ENCODE measurements at regions not wholly inside any gene's neighbourhood (a gene's known extent, or its start where the extent isn't known, plus 50 kb on each side); places are given as distances from the start of the nearest gene placed in this dataset.

DNA sequence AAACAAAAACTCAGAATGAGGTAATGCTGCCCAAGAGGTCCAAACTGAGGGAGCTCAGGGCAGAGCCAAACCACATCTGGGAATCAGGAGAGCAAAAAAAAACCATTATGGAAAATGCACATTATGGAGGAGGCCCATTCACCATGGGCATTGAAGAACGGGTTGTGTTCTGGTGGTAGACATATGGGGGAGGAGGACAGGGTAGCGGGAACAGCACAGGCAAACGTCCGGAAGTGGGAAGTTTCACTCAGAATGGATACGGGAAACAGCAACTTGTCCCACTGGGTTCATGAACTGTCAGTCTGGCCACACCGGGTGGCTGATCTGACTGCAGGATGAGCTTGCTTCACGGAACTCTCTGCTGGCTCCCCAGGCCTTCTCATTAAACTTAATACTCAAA is 139.7 kb downstream of the RRAGC start:
- DNase-seq (ENCODE audit: low read depth in 1 of 2, low spot score in 1 of 2), result no peak

DNA sequence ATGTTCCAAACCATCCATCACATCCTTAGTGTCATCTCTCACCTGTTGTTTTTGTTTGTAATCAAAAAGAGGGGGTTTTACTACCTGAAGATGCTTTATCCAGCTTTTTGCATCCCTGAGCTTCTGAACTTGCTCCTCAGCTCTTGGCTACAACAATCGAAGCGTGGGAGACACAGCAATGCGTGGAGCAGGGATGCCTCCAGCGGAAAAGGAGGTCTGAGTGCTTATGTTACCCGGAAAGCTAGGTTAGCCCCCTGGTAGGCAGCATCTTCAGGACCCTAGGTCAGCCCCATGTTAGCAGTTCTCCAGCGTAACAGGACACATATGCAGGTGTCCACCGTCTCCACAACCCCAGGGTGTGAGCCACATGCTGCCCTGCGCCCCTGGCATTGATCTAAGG is 141.5 kb downstream of the RRAGC start:
- DNase-seq (ENCODE audit: low read depth in 1 of 2, low spot score in 1 of 2), result no peak

DNA sequence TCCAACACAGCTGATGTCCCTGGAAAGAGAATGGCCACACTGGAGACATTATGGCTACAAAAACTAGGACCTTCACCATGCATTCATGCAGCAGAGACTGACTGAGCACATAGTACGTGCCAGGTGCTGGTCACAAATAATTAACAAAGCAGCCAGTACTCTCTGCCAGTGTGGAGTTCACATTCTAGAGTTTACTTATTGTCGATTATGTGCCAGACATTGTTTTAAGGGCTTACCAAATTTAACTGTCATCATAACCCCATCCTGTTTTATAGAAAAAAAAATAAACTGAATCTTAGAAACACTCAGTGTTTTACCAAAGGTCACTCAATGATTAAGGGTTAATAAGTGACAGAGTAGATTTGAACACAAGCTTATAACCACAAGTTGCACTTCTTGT is 143.3 kb downstream of the RRAGC start:
- no peak for DNase-seq (ENCODE audit: low read depth in 1 of 2, low spot score in 1 of 2)

DNA sequence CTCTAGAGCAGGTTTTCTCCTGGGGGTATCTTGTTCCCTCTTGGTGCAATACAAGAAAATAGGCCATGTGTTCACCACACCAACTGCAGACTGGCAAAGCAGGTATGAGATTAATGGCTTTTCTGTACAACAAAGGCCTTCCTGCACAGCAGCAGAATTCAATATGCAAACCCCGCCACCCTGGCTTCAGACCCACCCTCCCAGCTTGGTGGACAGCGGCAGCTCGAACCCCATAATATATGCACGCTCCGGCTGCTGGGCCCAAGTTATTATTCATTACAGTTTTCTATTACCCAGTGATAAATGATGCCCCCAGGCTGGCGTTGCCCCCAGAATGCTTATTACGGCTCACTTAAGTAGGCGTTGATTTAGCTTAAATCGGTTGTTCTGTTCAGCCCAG is 144.2 kb downstream of the RRAGC start:
- DNase-seq (ENCODE audit: low read depth in 1 of 2, low spot score in 1 of 2), result no peak

DNA sequence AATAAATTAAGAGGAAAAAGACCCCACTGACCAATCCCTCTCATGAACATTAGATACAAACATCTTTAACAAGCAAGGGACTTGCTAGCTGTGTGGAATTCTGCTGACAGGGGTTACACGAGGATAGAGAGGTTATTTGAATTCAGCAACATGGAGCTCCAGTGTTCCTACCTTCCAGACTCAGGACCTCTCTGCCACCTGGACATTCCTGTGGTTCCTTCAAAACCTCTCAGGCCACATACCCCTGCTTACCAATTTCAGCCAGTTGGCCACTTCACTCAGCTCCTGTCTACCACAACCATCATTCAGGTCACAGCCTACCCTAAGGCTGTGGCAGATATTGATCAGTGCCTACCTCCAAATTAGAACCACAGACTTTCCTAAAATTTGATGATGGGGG is 147.5 kb downstream of the RRAGC start:
- DNase-seq (ENCODE audit: low read depth in 1 of 2, low spot score in 1 of 2), result no peak

DNA sequence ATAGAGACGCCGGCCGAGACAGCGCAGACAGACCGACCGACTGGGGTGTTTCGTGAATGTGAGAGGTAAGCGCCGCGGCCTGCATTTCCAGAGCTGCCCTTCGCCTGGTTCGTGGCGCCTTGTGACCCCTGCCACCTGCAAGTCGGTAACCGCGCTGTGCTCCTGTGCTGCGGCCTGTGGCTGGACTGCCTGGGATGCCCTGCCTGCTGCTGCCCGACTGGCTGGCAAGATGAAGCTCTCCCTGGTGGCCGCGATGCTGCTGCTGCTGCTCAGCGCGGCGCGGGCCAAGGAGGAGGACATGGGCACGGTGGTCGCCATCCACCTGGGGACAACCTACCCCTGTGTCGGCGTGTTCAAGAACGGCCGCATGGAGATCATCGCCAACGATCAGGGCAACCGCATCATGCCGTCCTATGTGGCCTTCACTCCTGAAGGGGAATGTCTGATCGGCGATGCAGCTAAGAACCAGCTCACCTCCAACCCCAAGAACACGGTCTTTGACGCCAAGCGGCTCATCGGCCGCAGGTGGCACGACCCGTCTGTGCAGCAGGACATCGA is 150.8 kb downstream of the RRAGC start:
- no peak for DNase-seq (ENCODE audit: low read depth in 1 of 2, low spot score in 1 of 2)

DNA sequence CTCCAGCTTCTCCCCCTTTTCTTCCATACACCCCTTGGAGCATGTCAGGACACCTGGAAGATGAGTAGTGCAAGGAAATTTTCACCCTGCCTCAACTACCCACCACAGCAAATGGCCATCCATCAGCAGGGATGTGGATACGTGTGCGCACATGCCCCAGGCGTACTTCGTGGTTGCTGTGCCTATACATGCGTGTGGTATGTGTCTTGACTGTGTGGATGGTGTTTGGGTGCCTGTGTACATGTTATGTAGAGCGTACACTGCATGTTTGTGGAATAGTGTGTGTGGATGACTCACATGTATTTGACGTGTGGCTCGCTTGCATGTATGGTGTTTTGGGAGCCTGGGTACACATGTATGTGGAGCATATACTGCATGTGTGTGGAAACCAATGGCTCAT is 158.5 kb downstream of the RRAGC start:
- no peak for DNase-seq (ENCODE audit: low read depth in 1 of 2, low spot score in 1 of 2)

DNA sequence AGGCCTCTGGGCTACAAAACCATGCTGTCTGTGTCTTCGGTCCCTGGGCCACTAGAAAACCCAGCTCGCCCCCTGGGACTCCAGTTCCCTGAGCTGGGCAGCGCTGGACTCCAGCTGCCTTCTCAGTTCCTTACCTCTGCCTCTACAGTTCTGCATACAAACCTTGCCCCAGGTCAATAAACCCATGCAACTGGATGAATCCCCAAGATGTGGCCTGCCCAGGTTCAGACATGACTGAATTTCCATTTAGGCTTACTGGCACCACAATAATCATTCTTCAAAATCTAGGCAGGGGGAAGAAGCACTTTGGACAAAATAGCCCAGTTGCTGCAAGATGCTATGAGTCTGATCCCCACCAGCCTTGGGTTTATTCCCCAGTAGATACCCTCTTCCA is 159.5 kb downstream of the RRAGC start:
- no peak for DNase-seq (ENCODE audit: low read depth in 1 of 2, low spot score in 1 of 2)

DNA sequence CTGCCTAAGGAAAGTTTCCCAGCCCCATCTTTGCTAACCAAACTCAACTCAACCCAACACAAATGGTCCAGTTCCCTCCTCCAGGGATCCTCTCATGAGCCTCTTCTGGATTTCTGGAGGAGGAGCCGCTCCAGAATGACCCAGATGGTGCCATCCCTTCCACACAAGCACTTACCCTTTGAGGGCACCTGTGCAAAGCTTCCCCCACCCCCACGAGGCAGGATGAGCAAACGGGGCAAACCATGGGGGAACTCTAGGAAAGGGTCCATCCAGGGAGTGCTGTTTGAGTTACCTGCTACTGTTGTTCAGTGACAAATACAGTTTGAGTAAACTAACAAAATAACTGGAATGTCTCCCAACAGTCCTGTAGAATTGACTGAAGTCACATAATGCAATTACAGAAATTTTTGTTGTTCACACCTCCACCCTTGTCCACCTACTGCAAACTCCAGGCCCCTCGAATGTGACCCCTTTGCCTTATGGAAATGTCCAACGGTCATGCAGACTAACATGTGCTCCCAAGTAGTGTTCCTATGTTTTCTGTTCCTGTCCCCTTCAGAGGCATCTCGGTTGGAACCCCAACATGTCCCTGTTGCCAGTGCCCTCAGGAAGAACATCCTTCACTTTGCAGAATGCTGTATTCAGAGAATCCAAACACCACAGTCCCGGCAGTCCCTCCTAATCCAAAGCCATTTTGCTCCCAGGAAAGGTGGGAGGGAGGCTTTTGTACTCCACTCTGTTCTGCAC is 160.1 kb downstream of the RRAGC start:
- no peak for DNase-seq (ENCODE audit: low read depth in 1 of 2, low spot score in 1 of 2)

DNA sequence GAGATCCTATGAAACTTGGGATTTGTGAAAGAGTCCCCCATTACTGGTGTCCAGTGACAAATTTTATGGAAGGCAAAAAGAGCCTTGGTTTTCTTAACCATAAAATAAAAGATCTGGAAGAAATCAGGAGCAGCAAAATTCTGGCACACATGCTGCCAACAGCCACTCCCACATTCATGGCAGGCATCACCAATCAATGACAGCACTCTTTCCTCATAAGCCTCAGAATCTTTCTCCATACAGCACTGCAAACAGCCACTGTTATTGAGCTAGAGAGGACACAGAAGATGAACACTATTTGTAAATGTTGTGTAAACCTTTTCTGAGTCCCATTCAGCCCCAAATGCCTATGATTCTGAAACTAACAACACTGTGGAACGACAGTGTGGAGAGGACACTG is 162.2 kb downstream of the RRAGC start:
- DNase-seq (ENCODE audit: low read depth in 1 of 2, low spot score in 1 of 2), result no peak

DNA sequence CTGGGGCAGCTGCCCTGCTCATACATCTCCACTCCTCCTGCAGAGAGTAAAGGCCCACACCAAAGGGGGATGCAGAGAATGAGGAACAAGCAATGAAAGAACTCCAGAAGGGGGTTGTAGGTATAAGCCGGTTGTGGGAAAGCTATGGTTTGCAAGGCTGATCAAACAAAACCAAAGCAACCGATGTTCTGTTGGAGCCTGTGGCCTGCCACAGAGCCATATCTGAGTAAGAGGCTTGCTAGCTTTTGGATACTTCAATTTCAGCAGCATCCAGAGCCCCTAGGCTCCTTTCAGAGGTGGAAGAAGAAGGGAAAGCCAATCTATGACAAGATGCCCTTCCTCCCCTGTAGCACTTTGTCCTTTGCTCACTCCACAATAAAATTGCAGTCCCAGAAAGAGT is 163.2 kb downstream of the RRAGC start:
- DNase-seq (ENCODE audit: low read depth in 1 of 2, low spot score in 1 of 2), result no peak

DNA sequence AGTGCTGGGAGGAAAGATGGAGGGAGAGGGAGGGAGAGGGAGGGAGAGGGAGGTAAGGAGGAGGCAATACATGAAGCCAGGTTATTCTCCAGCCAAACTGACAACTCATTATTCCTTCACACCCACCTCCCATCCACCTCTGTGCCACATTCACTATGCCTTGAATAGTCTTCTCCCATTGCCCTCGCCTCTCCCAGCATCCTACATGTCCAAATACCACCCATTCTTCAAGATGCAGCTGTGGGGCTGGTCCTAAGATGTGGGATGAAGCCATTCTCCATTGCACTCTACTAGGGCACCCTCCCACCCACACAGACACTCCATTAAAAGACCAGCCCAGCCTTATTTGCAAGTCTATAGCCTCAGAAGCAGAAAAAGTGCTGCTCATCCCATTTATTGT is 165.8 kb downstream of the RRAGC start:
- DNase-seq (ENCODE audit: low read depth in 1 of 2, low spot score in 1 of 2), result no peak

DNA sequence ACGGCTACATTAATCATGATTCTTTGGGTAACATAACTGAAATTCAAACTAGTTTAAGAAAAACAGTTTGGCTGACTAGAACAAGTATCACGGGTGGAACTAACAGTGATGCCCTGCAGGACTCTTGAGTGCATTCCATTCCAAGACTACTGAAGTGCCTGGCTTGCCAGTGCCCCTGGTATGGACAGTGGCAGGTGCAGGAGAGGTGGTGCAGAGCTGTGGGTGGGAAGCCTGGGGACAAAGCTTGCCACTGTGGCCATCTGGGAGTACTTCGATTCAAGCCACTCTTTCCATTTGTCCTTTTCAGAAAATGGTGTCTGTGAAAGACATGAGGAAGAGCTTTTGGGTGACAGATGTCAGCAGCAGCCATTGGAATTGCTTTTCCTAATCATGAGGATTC is 166.5 kb downstream of the RRAGC start:
- DNase-seq (ENCODE audit: low read depth in 1 of 2, low spot score in 1 of 2), result no peak

DNA sequence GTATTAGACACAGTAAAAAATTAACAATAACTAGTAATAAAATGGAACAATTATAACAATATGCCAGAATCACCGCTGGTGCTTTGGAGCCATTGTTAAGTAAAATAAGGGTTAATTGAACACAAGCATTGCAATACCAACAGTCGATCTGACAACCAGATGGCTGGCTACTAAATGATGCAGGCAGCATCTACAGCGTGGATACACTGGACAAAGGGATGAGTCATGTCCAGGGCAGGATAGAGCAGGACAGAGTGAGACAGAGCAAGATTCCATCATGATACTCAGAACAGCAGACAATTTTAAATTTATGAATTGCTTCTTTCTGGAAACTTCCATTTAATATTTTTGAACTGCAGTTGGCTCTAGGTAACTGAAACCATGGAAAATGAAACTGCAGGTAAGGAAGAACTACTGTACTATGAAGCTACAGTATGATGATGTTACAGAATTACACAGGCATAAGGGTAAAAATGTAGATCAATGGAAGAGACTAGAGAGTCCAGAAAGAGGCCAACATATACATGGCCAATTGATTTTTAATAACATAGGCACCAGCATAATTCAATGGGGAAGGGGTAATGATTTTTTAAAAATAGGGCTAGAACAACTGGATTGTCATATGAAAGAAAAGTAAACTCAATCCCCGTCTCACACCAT is 168.7 kb downstream of the RRAGC start:
- no peak for DNase-seq (ENCODE audit: low read depth in 1 of 2, low spot score in 1 of 2)

DNA sequence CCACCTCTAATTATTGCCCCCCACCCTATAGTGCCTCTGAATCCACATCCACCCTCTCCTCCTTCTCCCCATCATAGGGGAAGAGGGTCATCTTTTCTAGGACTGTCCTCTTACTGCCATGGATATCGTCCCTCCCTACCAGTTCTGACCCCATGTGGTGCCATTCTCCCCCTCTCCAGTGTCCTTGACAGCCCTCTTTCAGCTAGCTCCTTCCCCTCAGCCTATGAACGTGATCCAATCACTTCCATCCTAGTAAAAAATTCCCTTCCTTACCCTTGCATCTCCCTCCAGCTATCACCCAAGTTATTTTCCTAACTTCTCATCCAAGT is 172.7 kb downstream of the RRAGC start:
- no peak for DNase-seq (ENCODE audit: low read depth in 1 of 2, low spot score in 1 of 2)

DNA sequence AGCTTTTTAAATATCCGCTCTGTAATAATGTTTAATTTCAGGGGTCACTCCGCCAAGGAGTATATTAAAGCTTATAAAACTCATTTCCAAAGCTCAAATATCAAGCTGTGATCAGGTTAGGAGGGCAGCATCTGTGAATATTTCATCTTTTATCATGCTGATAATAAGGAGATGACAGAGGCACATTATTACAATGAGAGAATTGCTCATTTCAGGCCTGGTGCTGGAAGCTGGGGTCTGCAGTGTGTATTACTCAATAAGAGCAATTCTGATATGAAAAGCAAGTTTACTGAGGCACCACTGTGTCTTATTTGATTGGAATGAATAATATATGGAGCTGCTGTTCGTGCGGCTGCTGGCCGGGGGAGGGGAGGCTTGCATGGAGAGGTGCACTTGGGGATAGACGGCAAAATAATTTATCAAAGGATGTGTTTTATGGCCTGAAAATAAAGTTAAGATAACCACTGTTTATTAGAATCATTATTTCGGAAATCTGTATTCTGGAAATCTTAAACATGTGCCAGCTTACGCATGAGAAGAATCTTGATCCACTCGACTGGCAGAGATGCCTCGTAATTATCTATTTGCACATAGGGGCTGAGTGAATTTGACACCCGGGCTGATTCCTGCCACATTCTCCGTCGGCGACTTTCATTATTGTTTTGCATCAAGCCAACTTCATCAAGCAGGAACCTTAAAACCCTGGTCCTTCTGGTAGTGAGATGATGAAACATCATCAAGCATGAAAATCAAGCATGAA is 173.2 kb downstream of the RRAGC start:
- no peak for DNase-seq (ENCODE audit: low read depth in 1 of 2, low spot score in 1 of 2)

DNA sequence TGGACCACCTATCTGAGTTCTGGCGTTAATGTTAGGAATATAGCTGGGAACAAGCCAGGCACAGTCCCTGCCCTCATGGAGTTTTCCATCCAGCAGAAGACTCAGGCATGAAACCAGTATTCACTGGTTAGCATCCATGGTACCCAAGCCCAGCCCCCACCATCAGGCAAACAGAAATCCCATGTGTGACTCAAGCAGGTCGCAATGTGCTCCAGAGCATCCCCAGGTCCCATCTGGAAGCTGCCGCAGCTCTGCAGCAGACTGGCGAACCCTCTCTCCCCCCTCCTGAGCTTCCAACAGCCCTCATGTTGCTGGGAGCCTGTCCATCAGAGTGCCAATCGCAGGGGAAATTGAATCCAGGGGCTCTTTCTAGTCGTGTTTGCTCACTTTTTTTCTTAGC is 174.2 kb downstream of the RRAGC start:
- DNase-seq (ENCODE audit: low read depth in 1 of 2, low spot score in 1 of 2), result no peak

DNA sequence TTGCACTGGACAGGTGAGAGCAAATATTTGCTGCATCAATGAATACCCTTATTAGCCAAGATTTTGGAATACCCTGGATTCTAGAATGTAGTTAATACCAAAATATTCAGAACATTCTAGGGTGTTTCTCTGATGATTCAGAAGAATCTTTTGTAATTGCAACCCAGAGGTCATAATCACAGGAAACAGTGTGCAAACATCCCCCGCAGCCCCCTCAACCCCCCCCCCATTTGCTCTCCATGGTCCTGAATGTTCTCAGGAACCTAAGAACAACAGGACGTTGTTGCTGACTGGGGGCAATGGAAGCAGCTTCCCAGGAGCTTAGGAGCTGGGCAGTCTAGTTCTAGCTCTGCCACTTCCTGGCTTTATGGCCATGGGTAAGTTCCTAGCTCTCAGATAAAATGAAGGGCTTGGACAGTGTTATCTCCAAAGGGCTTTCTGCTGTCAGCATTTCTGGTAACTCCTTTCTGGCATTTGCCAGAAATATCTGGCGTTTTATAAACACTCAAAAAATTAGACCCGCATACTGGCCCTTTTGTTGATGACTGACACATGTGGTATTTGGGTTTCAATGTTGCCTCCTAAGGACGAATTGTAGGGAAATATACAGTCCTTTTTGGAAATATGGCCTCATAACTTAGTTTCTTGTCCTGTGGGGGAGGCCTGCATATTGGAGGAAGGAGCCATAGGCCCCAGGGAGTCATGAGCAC is 178.6 kb downstream of the RRAGC start:
- DNase-seq (ENCODE audit: low read depth in 1 of 2, low spot score in 1 of 2), result no peak

DNA sequence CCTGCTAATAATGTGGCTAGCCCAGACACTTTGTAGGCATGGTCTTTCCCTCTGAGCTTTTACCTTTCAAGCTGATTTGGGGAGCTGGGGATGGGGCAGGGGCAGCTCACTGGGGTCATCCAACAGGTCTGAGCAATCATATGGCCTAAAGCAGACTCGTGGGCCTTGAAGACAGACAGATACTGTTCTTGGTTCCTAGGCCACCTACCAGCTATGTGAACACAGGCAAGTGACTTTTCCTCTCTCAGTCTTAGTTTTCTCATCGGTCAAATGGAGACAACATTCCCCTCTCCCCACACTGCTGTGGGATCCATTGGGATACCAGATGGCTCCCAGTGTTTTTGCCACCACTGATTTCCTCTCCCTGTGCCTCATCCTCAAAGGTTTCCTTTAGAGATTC is 181.8 kb downstream of the RRAGC start:
- DNase-seq (ENCODE audit: low read depth in 1 of 2, low spot score in 1 of 2), result no peak

DNA sequence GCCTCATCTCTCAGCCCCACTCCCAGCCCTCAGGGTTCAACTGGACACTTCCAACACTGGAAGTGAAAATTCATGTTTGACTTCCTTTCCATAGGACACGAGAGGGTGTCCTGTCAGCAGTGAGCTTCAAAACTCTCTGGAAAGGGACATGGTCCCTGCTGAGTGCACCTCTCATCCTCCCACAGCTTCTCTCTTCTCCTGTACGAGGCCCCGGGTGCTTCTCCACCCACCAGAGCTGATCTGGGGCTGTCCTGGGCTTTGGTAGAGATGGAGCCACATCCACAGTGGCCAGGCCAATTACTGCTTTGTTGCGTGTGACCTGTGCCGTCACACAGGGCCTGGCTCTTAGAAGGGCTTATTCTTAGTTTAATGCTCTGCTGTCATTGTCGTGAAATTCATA is 182.3 kb downstream of the RRAGC start:
- DNase-seq (ENCODE audit: low read depth in 1 of 2, low spot score in 1 of 2), result no peak

DNA sequence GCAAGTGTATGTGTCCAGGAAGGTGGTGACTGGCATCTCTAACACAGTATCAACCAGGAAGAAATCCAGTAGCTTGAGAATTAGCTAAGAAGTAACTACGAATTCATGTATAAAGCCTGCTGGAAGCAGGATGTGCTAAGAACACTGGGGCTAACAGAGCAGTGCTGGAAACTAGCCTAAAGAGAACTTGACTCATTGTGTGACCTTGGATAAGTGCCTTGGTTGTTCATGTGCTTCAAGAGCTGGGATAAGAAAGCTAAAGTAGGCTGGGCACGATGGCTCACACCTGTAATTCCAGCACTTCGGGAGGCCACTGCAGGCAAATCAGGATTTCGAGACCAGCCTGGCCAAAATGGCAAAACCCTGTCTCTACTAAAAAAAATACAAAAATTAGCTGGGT is 186.9 kb downstream of the RRAGC start:
- DNase-seq (ENCODE audit: low read depth in 1 of 2, low spot score in 1 of 2), result no peak

DNA sequence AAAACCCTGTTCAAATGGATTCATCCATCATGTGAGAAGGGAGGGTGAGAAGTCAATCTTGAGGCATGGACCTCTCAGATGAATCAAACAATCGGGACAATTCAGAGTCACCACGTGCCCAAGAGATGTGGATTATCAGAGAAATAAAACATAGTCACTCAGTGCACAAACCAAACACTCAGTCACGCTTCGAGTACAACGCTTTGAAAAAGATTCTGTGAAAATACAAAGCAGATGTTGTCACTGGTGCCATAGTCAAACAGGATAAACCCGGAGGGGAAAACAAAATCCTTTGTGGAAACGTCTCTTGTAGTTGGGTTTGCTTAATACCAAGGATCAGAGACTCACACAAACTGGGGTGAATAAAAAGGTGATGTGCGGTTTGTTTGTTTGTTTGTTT is 188.4 kb downstream of the RRAGC start:
- no peak for DNase-seq (ENCODE audit: low read depth in 1 of 2, low spot score in 1 of 2)
